ENCODE measurements at regions not wholly inside any gene's neighbourhood (a gene's known extent, or its start where the extent isn't known, plus 50 kb on each side); places are given as distances from the start of the nearest gene placed in this dataset.

- TF ChIP-seq, protein P1, sequence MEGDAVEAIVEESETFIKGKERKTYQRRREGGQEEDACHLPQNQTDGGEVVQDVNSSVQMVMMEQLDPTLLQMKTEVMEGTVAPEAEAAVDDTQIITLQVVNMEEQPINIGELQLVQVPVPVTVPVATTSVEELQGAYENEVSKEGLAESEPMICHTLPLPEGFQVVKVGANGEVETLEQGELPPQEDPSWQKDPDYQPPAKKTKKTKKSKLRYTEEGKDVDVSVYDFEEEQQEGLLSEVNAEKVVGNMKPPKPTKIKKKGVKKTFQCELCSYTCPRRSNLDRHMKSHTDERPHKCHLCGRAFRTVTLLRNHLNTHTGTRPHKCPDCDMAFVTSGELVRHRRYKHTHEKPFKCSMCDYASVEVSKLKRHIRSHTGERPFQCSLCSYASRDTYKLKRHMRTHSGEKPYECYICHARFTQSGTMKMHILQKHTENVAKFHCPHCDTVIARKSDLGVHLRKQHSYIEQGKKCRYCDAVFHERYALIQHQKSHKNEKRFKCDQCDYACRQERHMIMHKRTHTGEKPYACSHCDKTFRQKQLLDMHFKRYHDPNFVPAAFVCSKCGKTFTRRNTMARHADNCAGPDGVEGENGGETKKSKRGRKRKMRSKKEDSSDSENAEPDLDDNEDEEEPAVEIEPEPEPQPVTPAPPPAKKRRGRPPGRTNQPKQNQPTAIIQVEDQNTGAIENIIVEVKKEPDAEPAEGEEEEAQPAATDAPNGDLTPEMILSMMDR (IDR thresholded peaks at IDR 0.05) = no peak
- no peak for TF ChIP-seq POLR2A (IDR thresholded peaks at IDR 0.05)
Measured at GRCh38 chr7:21059069-21059468, 272.4 kb upstream of the SP8 start.
